ENCODE measurements at regions not wholly inside any gene's neighbourhood (a gene's known extent, or its start where the extent isn't known, plus 50 kb on each side); places are given as distances from the start of the nearest gene placed in this dataset.

- no CpG with 5 or more reads among the region's 5 CpGs for WGBS (ENCODE audit: extremely low coverage, insufficient read length, low lambda C conversion rate)
- Histone ChIP-seq H2AFZ (ENCODE audit: low read length) (no peak overlapping the region), H3K4ac (ENCODE audit: low read depth, low read length) (no peak overlapping the region), H2BK12ac (ENCODE audit: insufficient read length, low read depth, low read length) (no peak overlapping the region), H3K9ac (ENCODE audit: extremely low read depth, insufficient read length, low read length) (no peak overlapping the region), H4K91ac (ENCODE audit: insufficient read length, low read depth, low read length) (no peak overlapping the region), H3K23ac (ENCODE audit: insufficient read length, low read depth, low read length) (no peak overlapping the region), H3K27me3 (ENCODE audit: insufficient read depth, low read length) (no peaks in the 10 kb centered on the region), H3K79me1 (ENCODE audit: insufficient read depth, low read depth, low read length, poor library complexity, severe bottlenecking) (no peaks in the 10 kb centered on the region), H3K9me3 (ENCODE audit: control insufficient read depth, low read depth, low read length) (no peaks in the 10 kb centered on the region), H3K4me1 (ENCODE audit: insufficient read depth, low read length) (no peaks in the 10 kb centered on the region; the same call in 1 of the 2 replicates), H2BK120ac (ENCODE audit: low read depth, low read length, poor library complexity, severe bottlenecking) (no peak overlapping the region), H2AK5ac (ENCODE audit: insufficient read length, low read length) (no peak overlapping the region), H4K8ac (replicated peaks; ENCODE audit: insufficient read length, low read depth, low read length) (no peak overlapping the region), H3K18ac (ENCODE audit: insufficient read length, low read depth, low read length) (no peak overlapping the region), H3K23me2 (ENCODE audit: insufficient read length, low read depth, low read length, poor library complexity, severe bottlenecking) (no peaks in the 10 kb centered on the region), H3T11ph (ENCODE audit: low read length) (no peak overlapping the region), H2BK20ac (ENCODE audit: low read depth, low read length, poor library complexity, severe bottlenecking) (no peak overlapping the region), H3K4me2 (ENCODE audit: insufficient read depth, insufficient read length, low read length) (no peak overlapping the region), H2BK15ac (ENCODE audit: low read depth, low read length) (no peak overlapping the region), H3K79me2 (ENCODE audit: insufficient read depth, low read length) (no peaks in the 10 kb centered on the region), H3K27ac (ENCODE audit: insufficient read length, low read depth, low read length) (no peak overlapping the region), H3K14ac (ENCODE audit: insufficient read depth, low read length) (no peak overlapping the region), H3K56ac (ENCODE audit: insufficient read length, low read depth, low read length) (no peak overlapping the region), H4K20me1 (ENCODE audit: control insufficient read depth, insufficient read depth, insufficient read length) (no peaks in the 10 kb centered on the region), H4K5ac (ENCODE audit: insufficient read length, low read depth, low read length) (no peak overlapping the region), H2BK5ac (ENCODE audit: insufficient read length, low read length) (no peak overlapping the region)
- Mint-ChIP-seq H3K9me3 (no peaks in the 10 kb centered on the region), H3K4me1 (peaks cover 5 to 11% of the 10 kb centered on the region in 2 experiments; a peak in 3 of 4 replicates), H3K36me3 (ENCODE audit: insufficient read depth in 1 of 3, low read depth in 3 of 3) (no peaks in the 10 kb centered on the region), H3K27ac (no peak overlapping the region), H3K4me3 (no peak overlapping the region), H3K27me3 (ENCODE audit: low read depth) (no peaks in the 10 kb centered on the region)
- TF ChIP-seq, protein P1, sequence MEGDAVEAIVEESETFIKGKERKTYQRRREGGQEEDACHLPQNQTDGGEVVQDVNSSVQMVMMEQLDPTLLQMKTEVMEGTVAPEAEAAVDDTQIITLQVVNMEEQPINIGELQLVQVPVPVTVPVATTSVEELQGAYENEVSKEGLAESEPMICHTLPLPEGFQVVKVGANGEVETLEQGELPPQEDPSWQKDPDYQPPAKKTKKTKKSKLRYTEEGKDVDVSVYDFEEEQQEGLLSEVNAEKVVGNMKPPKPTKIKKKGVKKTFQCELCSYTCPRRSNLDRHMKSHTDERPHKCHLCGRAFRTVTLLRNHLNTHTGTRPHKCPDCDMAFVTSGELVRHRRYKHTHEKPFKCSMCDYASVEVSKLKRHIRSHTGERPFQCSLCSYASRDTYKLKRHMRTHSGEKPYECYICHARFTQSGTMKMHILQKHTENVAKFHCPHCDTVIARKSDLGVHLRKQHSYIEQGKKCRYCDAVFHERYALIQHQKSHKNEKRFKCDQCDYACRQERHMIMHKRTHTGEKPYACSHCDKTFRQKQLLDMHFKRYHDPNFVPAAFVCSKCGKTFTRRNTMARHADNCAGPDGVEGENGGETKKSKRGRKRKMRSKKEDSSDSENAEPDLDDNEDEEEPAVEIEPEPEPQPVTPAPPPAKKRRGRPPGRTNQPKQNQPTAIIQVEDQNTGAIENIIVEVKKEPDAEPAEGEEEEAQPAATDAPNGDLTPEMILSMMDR (conservative IDR thresholded peaks at IDR 0.05): no peak
- no peak for DNase-seq
Observed at GRCh38 chr4:31307029-31307428, 586.9 kb downstream of the PCDH7 start.

All from H9 (cell line).